HL-60 (cell line): ENCODE measurements at regions not wholly inside any gene's neighbourhood (a gene's known extent, or its start where the extent isn't known, plus 50 kb on each side); places are given as distances from the start of the nearest gene placed in this dataset.

Experiments
- DNase-seq, 2 experiments: peaks; one replicate each; pipeline ENCODE4 v3.0.0-alpha.2; 2010 to 2020; ENCODE audit warnings: low read depth in 1 of 2, low spot score in 1 of 2
- H3K27ac ChIP-seq: fragments of 250-450 bp; sonication (Bioruptor Pico); replicated peaks from 2 replicates; pipeline ENCODE4 v1.5.1; 2020; ENCODE audit warnings: mild to moderate bottlenecking, moderate library complexity
- H3K27me3 ChIP-seq: fragments of 250-450 bp; sonication (Bioruptor Pico); 2 replicates; pipeline ENCODE4 v1.5.1; 2021; ENCODE audit warnings: mild to moderate bottlenecking, moderate library complexity; ENCODE audit not compliant: insufficient read depth, poor library complexity, severe bottlenecking
- H3K4me3 ChIP-seq: replicated peaks from 2 replicates; pipeline ENCODE4 v1.5.1; 2011; ENCODE audit warnings: mild to moderate bottlenecking, control low read depth, low read length; ENCODE audit not compliant: insufficient read depth
- GABPA ChIP-seq: IDR thresholded peaks from 2 replicates; pipeline ENCODE4 v1.6.1; 2012; ENCODE audit warnings: low read depth
- POLR2AphosphoS5 ChIP-seq: IDR thresholded peaks from 2 replicates; pipeline ENCODE4 v1.6.1; 2012; ENCODE audit warnings: low read depth
- SPI1 ChIP-seq: IDR thresholded peaks from 2 replicates; pipeline ENCODE4 v1.6.1; 2012; ENCODE audit warnings: low read depth, mild to moderate bottlenecking, borderline replicate concordance
- TF ChIP-seq, protein P1 (sequence below): IDR thresholded peaks from 2 replicates; pipeline ENCODE4 v1.6.1; 2012; ENCODE audit warnings: low read depth; ENCODE audit not compliant: insufficient replicate concordance
- TF ChIP-seq, protein P2 (sequence below): IDR thresholded peaks from one replicate; pipeline ENCODE4 v1.5.1; 2011; ENCODE audit warnings: low read length, control low read depth, inconsistent platforms; ENCODE audit not compliant: insufficient read depth

DNA sequence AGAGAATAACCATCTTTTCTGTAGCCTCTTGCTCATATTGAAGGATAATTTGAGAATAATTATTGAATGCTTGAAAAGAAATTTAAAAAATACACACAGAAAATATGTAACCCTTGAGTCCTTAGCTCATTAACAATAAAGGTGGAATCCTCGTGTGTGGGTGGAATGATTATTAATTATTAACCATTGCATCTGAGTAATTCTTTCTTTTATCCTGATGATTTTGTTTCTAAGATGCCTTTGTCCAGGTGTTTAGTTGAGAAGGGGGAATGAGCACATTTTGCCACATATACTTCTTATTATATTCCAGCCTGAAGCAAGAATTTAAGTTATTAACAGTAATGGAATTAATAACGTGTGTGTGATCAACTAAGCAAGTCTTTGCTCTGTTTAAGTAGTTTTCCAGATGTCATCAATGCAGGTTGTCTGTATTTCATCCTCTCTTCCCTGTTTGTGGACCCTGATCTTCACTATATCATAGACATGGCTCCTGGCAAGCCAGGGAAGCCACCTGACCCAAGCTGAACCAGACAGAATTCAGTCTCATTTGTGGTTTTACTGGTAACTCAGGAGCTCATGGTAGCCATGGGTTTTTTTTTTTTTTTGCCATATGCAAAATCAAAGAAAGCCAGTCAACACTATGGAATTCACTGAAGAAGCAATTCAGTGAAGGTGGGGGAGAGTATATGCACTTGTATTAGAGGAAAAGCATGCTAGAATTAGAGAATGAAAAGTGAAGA, 144.3 kb downstream of the KIF20B start:
- no peak for DNase-seq
- Histone ChIP-seq H3K4me3 (no peak overlapping the region), H3K27ac (no peak overlapping the region), H3K27me3 (no peaks in the 10 kb centered on the region)
- TF ChIP-seq SPI1 (no peak), POLR2AphosphoS5 (no peak), GABPA (no peak)
- TF ChIP-seq, protein P1, sequence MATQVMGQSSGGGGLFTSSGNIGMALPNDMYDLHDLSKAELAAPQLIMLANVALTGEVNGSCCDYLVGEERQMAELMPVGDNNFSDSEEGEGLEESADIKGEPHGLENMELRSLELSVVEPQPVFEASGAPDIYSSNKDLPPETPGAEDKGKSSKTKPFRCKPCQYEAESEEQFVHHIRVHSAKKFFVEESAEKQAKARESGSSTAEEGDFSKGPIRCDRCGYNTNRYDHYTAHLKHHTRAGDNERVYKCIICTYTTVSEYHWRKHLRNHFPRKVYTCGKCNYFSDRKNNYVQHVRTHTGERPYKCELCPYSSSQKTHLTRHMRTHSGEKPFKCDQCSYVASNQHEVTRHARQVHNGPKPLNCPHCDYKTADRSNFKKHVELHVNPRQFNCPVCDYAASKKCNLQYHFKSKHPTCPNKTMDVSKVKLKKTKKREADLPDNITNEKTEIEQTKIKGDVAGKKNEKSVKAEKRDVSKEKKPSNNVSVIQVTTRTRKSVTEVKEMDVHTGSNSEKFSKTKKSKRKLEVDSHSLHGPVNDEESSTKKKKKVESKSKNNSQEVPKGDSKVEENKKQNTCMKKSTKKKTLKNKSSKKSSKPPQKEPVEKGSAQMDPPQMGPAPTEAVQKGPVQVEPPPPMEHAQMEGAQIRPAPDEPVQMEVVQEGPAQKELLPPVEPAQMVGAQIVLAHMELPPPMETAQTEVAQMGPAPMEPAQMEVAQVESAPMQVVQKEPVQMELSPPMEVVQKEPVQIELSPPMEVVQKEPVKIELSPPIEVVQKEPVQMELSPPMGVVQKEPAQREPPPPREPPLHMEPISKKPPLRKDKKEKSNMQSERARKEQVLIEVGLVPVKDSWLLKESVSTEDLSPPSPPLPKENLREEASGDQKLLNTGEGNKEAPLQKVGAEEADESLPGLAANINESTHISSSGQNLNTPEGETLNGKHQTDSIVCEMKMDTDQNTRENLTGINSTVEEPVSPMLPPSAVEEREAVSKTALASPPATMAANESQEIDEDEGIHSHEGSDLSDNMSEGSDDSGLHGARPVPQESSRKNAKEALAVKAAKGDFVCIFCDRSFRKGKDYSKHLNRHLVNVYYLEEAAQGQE, result no peak
- TF ChIP-seq, protein P2, sequence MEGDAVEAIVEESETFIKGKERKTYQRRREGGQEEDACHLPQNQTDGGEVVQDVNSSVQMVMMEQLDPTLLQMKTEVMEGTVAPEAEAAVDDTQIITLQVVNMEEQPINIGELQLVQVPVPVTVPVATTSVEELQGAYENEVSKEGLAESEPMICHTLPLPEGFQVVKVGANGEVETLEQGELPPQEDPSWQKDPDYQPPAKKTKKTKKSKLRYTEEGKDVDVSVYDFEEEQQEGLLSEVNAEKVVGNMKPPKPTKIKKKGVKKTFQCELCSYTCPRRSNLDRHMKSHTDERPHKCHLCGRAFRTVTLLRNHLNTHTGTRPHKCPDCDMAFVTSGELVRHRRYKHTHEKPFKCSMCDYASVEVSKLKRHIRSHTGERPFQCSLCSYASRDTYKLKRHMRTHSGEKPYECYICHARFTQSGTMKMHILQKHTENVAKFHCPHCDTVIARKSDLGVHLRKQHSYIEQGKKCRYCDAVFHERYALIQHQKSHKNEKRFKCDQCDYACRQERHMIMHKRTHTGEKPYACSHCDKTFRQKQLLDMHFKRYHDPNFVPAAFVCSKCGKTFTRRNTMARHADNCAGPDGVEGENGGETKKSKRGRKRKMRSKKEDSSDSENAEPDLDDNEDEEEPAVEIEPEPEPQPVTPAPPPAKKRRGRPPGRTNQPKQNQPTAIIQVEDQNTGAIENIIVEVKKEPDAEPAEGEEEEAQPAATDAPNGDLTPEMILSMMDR, result no peak

DNA sequence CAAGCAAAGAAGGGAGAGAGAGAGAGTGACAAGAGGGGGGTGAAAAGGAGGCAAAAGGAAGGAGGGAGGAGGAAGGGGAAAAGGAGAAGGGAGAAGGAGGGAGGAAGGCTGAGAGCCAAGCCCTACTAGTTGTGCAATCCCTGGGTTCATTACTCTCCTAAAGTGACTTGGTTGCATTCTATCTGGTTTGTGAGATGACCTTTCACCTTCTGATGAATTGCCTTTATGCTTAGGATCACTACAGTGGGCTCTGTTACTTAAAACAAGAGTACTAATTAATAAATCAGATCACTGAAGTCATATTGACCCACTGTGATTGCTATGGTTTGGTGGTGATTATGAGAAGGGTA, 144.9 kb downstream of the KIF20B start:
- H3K4me3 ChIP-seq, result no peak overlapping the region
- TF ChIP-seq SPI1 (no peak), POLR2AphosphoS5 (no peak), GABPA (no peak)
- TF ChIP-seq, protein P1, result no peak
- TF ChIP-seq, protein P2, result no peak
- DNase-seq, result no peak
- no peak overlapping the region for H3K27ac ChIP-seq
- no peaks in the 10 kb centered on the region for H3K27me3 ChIP-seq

DNA sequence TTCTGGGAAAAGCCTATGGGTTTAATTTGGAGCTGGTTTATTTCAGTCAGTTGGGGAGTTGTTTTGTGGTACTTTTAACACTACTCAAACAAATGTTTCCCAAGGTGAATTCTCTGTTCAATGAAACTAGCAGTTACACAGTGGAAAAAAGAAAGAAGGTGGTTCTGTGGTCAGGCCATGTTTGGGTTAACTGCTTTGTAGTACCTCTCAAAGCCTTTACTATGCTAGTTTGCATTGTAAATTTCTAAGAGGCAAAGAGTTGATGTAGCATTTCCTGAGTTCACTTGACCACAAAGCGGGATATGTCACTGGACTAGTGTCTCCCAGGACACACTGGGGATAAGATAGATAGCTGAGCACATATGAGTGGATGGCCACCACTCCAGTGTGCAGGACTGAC, 145.4 kb downstream of the KIF20B start:
- no peak for DNase-seq
- TF ChIP-seq, protein P1, result no peak
- no peak for TF ChIP-seq SPI1
- no peak for TF ChIP-seq GABPA
- no peak for TF ChIP-seq POLR2AphosphoS5
- TF ChIP-seq, protein P2, result no peak
- no peak overlapping the region for H3K4me3 ChIP-seq
- no peaks in the 10 kb centered on the region for H3K27me3 ChIP-seq
- no peak overlapping the region for H3K27ac ChIP-seq
